HCT116 (cell line): ENCODE measurements at regions not wholly inside any gene's neighbourhood (a gene's known extent, or its start where the extent isn't known, plus 50 kb on each side); places are given as distances from the start of the nearest gene placed in this dataset.

Source experiments
- ATAC-seq: fragments of 200-7000 bp; cut with Tn5 transposase; 2 replicates; pipeline ENCODE4 v1.9.1; 2020; ENCODE audit warnings: mild to moderate bottlenecking, moderate library complexity
- BruUV-seq: library from RNA; stranded (reverse); fragments of 400-500 nt; replicated peaks from 2 replicates; lab custom pipeline; 2021; lab: Mats Ljungman, UMichigan
- CTCF ChIA-PET: fragments of 300-600 bp; sonication (Branson Sonifier 250); formaldehyde crosslinking; loops from one replicate; lab custom pipeline; 2021; ENCODE audit warnings: antibody characterized with exemption; lab: Charles Lee
- POLR2A ChIA-PET: fragments of 300-600, 350-600 bp; sonication (Branson Sonifier 250); formaldehyde crosslinking; loops from one replicate; lab custom pipeline; 2021; ENCODE audit warnings: antibody characterized with exemption; lab: Charles Lee
- RAD21 ChIA-PET, 2 experiments: fragments of 300-600 bp; sonication (Branson Sonifier 250); formaldehyde crosslinking; loops; one replicate each; lab custom pipeline; 2023; ENCODE audit warnings: low total read pairs in 2 of 2; ENCODE audit not compliant: uncharacterized antibody in 2 of 2, unreplicated experiment in 2 of 2, low non-redundant PET in 1 of 2; lab: Charles Lee
- DNase-seq: peaks from one replicate; pipeline ENCODE4 v3.0.0-alpha.2; 2010; ENCODE audit warnings: low read depth, low spot score
- H2AFZ ChIP-seq: fragments of 200-600 bp; shearing (Covaris generic), sonication (generic); 2 replicates; pipeline ENCODE4 v1.6.1; 2017; ENCODE audit warnings: low read depth, mixed run types, mixed read lengths, antibody characterized with exemption, low read length; ENCODE audit not compliant: poor library complexity, severe bottlenecking
- H3K27ac ChIP-seq: 2 replicates; pipeline ENCODE4 v1.5.1; 2012; ENCODE audit warnings: low read depth, low read length
- H3K27me3 ChIP-seq: fragments of 200-600 bp; sonication (generic); 2 replicates; pipeline ENCODE4 v1.6.1; 2016; ENCODE audit warnings: mixed run types, low read length, mixed read lengths; ENCODE audit not compliant: insufficient read depth
- H3K36me3 ChIP-seq, 2 experiments: fragments of 200-500 bp in 1 of 2; fragments of 200-600 bp in 1 of 2; sonication (Bioruptor generic) in 1 of 2; sonication (generic) in 1 of 2; 2 replicates each; pipeline versions ENCODE4 v1.5.1 to v1.6.1; 2014 to 2016; ENCODE audit warnings: low read length in 2 of 2, inconsistent platforms in 1 of 2, mixed read lengths in 1 of 2, mixed run types in 1 of 2; ENCODE audit not compliant: insufficient read depth in 2 of 2, control insufficient read depth in 1 of 2
- H3K4me1 ChIP-seq, 2 experiments: fragments of 200-600 bp in 1 of 2; sonication (generic) in 1 of 2; 2 replicates each; pipeline versions ENCODE4 v1.5.1 to v1.6.1; 2012 to 2017; ENCODE audit warnings: low read length in 2 of 2, inconsistent platforms in 1 of 2, mild to moderate bottlenecking in 1 of 2, mixed read lengths in 1 of 2, mixed run types in 1 of 2, moderate library complexity in 1 of 2; ENCODE audit not compliant: insufficient read depth in 2 of 2, control insufficient read depth in 1 of 2
- H3K4me2 ChIP-seq: fragments of 200-600 bp; sonication (generic); 2 replicates; pipeline ENCODE4 v1.6.1; 2017; ENCODE audit warnings: mixed run types, low read length, mixed read lengths
- H3K4me3 ChIP-seq, 2 experiments: fragments of 200-600 bp in 1 of 2; sonication (generic) in 1 of 2; replicated peaks in 1 of 2; 2 replicates each; pipeline ENCODE4 v1.5.1; 2011 to 2016; ENCODE audit warnings: low read length in 2 of 2, control low read depth in 1 of 2, low read depth in 1 of 2, mild to moderate bottlenecking in 1 of 2, mixed read lengths in 1 of 2, mixed run types in 1 of 2
- H3K79me2 ChIP-seq: fragments of 200-600 bp; sonication (generic); 2 replicates; pipeline ENCODE4 v1.6.1; 2017; ENCODE audit warnings: mild to moderate bottlenecking, mixed run types, low read length, moderate library complexity, mixed read lengths; ENCODE audit not compliant: insufficient read depth
- H3K9ac ChIP-seq: fragments of 200-600 bp; sonication (generic); 2 replicates; pipeline ENCODE4 v1.6.1; 2016; ENCODE audit warnings: low read length, mixed read lengths
- H3K9me2 ChIP-seq: fragments of 200-600 bp; sonication (generic), shearing (Covaris generic); 2 replicates; pipeline ENCODE4 v1.6.1; 2017; ENCODE audit warnings: mixed run types, mild to moderate bottlenecking, moderate library complexity; ENCODE audit not compliant: insufficient read depth
- H3K9me3 ChIP-seq, 2 experiments: fragments of 200-500 bp in 1 of 2; fragments of 200-600 bp in 1 of 2; sonication (Bioruptor generic) in 1 of 2; sonication (generic) in 1 of 2; 2 replicates each; pipeline ENCODE4 v1.6.1; 2014 to 2017; ENCODE audit warnings: low read length in 2 of 2, mixed read lengths in 2 of 2, inconsistent platforms in 1 of 2, low read depth in 1 of 2, mild to moderate bottlenecking in 1 of 2, mixed run types in 1 of 2, moderate library complexity in 1 of 2; ENCODE audit not compliant: control insufficient read depth in 1 of 2, insufficient read depth in 1 of 2
- H4K20me1 ChIP-seq: fragments of 200-600 bp; sonication (generic), shearing (Covaris generic); 2 replicates; pipeline ENCODE4 v1.6.1; 2017; ENCODE audit warnings: mixed run types, mild to moderate bottlenecking, moderate library complexity; ENCODE audit not compliant: insufficient read depth
- ELF1 ChIP-seq: IDR thresholded peaks from 2 replicates; pipeline ENCODE4 v1.6.1; 2012; ENCODE audit warnings: low read depth, borderline replicate concordance
- EZH2 ChIP-seq: fragments of 200-600 bp; sonication (generic); IDR thresholded peaks from 2 replicates; pipeline ENCODE4 v1.6.1; 2017; ENCODE audit warnings: antibody characterized with exemption, mixed run types
- EZH2phosphoT487 ChIP-seq: fragments of 200-600 bp; IDR thresholded peaks from 2 replicates; pipeline ENCODE4 v1.6.1; 2018; ENCODE audit warnings: antibody characterized with exemption, borderline replicate concordance
- FOSL1 ChIP-seq: IDR thresholded peaks from 2 replicates; pipeline ENCODE4 v1.6.1; 2012; ENCODE audit warnings: low read depth
- JUND ChIP-seq: IDR thresholded peaks from 2 replicates; pipeline ENCODE4 v1.6.1; 2012
- POLR2A ChIP-seq: IDR thresholded peaks from 2 replicates; pipeline ENCODE4 v1.7.0; 2011; ENCODE audit warnings: borderline replicate concordance; ENCODE audit not compliant: insufficient read depth, insufficient read length; ENCODE audit errors: extremely low read depth
- POLR2AphosphoS5 ChIP-seq: IDR thresholded peaks from 2 replicates; pipeline ENCODE4 v1.6.1; 2011; ENCODE audit warnings: mild to moderate bottlenecking, low read depth, low read length, moderate library complexity
- RAD21 ChIP-seq: IDR thresholded peaks from 2 replicates; pipeline ENCODE4 v1.6.1; 2012; ENCODE audit warnings: low read depth, mild to moderate bottlenecking
- SIN3A ChIP-seq: IDR thresholded peaks from 2 replicates; pipeline ENCODE4 v1.6.1; 2012; ENCODE audit warnings: low read depth
- intact Hi-C: fragments of 100-400 bp; cut with micrococcal nuclease; formaldehyde crosslinking; loops from 2 replicates; pipeline ENCODE4 v1.10.0; 2022
- TF ChIP-seq, protein P1 (sequence below), 3 experiments: fragments of 200-600 bp in 1 of 3; sonication (generic) in 1 of 3; IDR thresholded peaks in 2 of 3; conservative IDR thresholded peaks in 1 of 3; 2 replicates each; pipeline ENCODE4 v1.5.1; 2012 to 2017; ENCODE audit warnings: low read depth in 2 of 3, low read length in 2 of 3, antibody characterized with exemption in 1 of 3, borderline replicate concordance in 1 of 3, control low read depth in 1 of 3, mild to moderate bottlenecking in 1 of 3, mixed read lengths in 1 of 3, mixed run types in 1 of 3, moderate library complexity in 1 of 3; ENCODE audit not compliant: insufficient read depth in 1 of 3
- TF ChIP-seq, protein P2 (sequence below): IDR thresholded peaks from 2 replicates; pipeline ENCODE4 v1.6.1; 2012
- TF ChIP-seq, protein P3 (sequence below): IDR thresholded peaks from 2 replicates; pipeline ENCODE4 v1.6.1; 2012; ENCODE audit warnings: low read depth

DNA sequence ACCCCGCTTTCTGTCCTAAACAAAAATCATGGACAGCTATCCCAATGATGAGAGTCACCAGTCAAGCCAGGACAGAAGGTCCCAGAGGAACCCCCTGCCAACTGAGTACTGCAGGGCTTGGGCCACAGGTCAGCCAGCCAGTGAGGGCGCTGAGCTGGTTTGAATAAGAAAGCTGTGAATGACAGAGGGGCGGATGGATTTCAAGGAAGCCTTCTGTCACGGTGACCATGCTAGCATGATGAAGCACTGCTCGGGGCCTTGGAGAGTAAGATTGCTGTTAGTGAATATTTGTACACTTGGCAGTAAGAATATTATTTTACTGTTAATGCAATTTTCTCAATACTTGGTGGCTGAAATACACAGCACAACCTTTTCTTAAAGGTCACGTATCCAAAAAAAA is 734.0 kb upstream of the NR2F2 start (continued):
- TF ChIP-seq, protein P1, sequence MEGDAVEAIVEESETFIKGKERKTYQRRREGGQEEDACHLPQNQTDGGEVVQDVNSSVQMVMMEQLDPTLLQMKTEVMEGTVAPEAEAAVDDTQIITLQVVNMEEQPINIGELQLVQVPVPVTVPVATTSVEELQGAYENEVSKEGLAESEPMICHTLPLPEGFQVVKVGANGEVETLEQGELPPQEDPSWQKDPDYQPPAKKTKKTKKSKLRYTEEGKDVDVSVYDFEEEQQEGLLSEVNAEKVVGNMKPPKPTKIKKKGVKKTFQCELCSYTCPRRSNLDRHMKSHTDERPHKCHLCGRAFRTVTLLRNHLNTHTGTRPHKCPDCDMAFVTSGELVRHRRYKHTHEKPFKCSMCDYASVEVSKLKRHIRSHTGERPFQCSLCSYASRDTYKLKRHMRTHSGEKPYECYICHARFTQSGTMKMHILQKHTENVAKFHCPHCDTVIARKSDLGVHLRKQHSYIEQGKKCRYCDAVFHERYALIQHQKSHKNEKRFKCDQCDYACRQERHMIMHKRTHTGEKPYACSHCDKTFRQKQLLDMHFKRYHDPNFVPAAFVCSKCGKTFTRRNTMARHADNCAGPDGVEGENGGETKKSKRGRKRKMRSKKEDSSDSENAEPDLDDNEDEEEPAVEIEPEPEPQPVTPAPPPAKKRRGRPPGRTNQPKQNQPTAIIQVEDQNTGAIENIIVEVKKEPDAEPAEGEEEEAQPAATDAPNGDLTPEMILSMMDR (IDR thresholded peaks at IDR 0.05 in 2 of 3, conservative IDR thresholded peaks at IDR 0.05 in 1 of 3; ENCODE audit: borderline replicate concordance in 1 of 3, insufficient read depth in 1 of 3, low read depth in 2 of 3, low read length in 2 of 3): no peak
- TF ChIP-seq FOSL1: no peak
- TF ChIP-seq, all 23 proteins: peak for 0

DNA sequence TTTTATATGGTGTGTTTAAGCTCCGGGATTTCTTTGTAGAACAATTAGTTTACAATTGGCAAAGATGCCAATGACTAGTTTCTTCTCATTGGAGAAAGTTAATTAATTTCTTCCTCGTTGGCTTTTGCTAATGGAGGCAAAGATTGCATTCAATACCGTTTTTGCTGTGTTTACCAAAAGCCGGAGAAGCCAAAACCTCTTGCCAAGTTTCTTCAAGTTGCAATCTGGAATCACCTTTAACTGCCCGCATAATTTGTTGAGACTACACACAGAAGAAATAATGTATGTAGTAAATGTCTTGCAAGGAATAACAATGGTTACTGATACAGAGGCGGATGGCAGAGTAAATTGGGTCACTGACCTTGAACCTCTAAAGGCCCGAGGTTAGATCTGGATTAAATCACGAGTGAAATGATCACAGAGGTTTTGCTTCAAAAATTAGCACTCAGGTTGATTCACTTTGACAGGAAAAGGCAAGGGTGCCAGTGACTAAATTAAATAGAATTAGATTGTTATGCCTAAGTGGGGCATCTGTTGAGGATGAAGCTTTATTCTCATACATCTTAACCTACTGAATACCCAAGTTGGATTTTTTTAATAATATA is 732.1 kb upstream of the NR2F2 start:
- Histone ChIP-seq H3K4me1 (no peaks in the 10 kb centered on the region), H3K27ac (no peak overlapping the region), H4K20me1 (no peaks in the 10 kb centered on the region), H3K27me3 (no peaks in the 10 kb centered on the region), H3K4me3 (no peak overlapping the region), H3K9me3 (no peaks in the 10 kb centered on the region), H2AFZ (no peak overlapping the region), H3K9me2 (no peaks in the 10 kb centered on the region), H3K36me3 (no peaks in the 10 kb centered on the region), H3K79me2 (no peaks in the 10 kb centered on the region), H3K9ac (no peak overlapping the region), H3K4me2 (no peak overlapping the region)
- TF ChIP-seq EZH2 (no peak), EZH2phosphoT487 (no peak), RAD21 (no peak), ELF1 (no peak), JUND (no peak), SIN3A (no peak), POLR2AphosphoS5 (no peak), POLR2A (no peak)
- TF ChIP-seq, protein P2, sequence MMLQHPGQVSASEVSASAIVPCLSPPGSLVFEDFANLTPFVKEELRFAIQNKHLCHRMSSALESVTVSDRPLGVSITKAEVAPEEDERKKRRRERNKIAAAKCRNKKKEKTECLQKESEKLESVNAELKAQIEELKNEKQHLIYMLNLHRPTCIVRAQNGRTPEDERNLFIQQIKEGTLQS: no peak
- TF ChIP-seq, protein P3, sequence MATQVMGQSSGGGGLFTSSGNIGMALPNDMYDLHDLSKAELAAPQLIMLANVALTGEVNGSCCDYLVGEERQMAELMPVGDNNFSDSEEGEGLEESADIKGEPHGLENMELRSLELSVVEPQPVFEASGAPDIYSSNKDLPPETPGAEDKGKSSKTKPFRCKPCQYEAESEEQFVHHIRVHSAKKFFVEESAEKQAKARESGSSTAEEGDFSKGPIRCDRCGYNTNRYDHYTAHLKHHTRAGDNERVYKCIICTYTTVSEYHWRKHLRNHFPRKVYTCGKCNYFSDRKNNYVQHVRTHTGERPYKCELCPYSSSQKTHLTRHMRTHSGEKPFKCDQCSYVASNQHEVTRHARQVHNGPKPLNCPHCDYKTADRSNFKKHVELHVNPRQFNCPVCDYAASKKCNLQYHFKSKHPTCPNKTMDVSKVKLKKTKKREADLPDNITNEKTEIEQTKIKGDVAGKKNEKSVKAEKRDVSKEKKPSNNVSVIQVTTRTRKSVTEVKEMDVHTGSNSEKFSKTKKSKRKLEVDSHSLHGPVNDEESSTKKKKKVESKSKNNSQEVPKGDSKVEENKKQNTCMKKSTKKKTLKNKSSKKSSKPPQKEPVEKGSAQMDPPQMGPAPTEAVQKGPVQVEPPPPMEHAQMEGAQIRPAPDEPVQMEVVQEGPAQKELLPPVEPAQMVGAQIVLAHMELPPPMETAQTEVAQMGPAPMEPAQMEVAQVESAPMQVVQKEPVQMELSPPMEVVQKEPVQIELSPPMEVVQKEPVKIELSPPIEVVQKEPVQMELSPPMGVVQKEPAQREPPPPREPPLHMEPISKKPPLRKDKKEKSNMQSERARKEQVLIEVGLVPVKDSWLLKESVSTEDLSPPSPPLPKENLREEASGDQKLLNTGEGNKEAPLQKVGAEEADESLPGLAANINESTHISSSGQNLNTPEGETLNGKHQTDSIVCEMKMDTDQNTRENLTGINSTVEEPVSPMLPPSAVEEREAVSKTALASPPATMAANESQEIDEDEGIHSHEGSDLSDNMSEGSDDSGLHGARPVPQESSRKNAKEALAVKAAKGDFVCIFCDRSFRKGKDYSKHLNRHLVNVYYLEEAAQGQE: no peak
- ChIA-PET CTCF (no interaction called here), RAD21 (no interaction called here), POLR2A (no interaction called here)
- no TSS peak for BruUV-seq
- intact Hi-C loops: no loop called here
- DNase-seq (no peak), ATAC-seq (no peak)
